Mucosa of descending colon (tissue), 3 donors: ENCODE measurements at regions not wholly inside any gene's neighbourhood (a gene's known extent, or its start where the extent isn't known, plus 50 kb on each side); places are given as distances from the start of the nearest gene placed in this dataset.

Experiments
- ATAC-seq: fragments of 200-7000 bp; cut with Tn5 transposase; one replicate; pipeline ENCODE4 v1.9.1; 2020; ENCODE audit warnings: mild to moderate bottlenecking, moderate library complexity
- DNase-seq, 3 donors: peaks; one replicate each; pipeline ENCODE4 v3.0.0-alpha.2; 2020
- H3K36me3 ChIP-seq: fragments of 200-600 bp; one replicate; pipeline ENCODE4 v1.8.0; 2021; ENCODE audit warnings: low read depth, mild to moderate bottlenecking
- H3K4me1 ChIP-seq: fragments of 200-600 bp; one replicate; pipeline ENCODE4 v1.8.0; 2021; ENCODE audit warnings: low read depth, mild to moderate bottlenecking
- H3K4me3 ChIP-seq: fragments of 200-600 bp; one replicate; pipeline ENCODE4 v1.8.0; 2021; ENCODE audit warnings: mild to moderate bottlenecking
- H3K9me3 ChIP-seq: fragments of 200-600 bp; one replicate; pipeline ENCODE4 v1.8.0; 2021; ENCODE audit warnings: mild to moderate bottlenecking
- CTCF ChIP-seq: fragments of 200-600 bp; IDR thresholded peaks from one replicate; pipeline ENCODE4 v1.8.0; 2022; ENCODE audit warnings: antibody characterized with exemption, mild to moderate bottlenecking
- intact Hi-C, 2 donors: fragments of 100-400 bp; cut with DNase I in 1 of 2; cut with micrococcal nuclease in 1 of 2; formaldehyde crosslinking; loops; one replicate each; pipeline versions ENCODE4 v1.11.0 to v1.11.1; 2022; cut with DNase I, micrococcal nuclease
- donor health status: DM: no; HTN: no; CAD: no; lungs with moderate emphysema.
- donor health status: DM: no; HTN: no; CAD: no.
- donor health status: DM: no; HTN: yes; CAD: no.

- ATAC-seq = no peak
- intact Hi-C loops = no loop called here
- H3K36me3 ChIP-seq = no peaks in the 10 kb centered on the region
- TF ChIP-seq CTCF = no peak
- H3K4me3 ChIP-seq = no peak overlapping the region
- DNase-seq = no peak
- H3K9me3 ChIP-seq = no peaks in the 10 kb centered on the region
- H3K4me1 ChIP-seq = peaks cover 5% of the 10 kb centered on the region
Observed at GRCh38 chr2:207252979-207253645, 87.4 kb upstream of the KLF7 start.

- no peak for DNase-seq
- Histone ChIP-seq H3K4me1 (peaks cover 12% of the 10 kb centered on the region), H3K36me3 (no peaks in the 10 kb centered on the region), H3K9me3 (no peaks in the 10 kb centered on the region), H3K4me3 (no peak overlapping the region)
- intact Hi-C loops = no loop called here
- no peak for TF ChIP-seq CTCF
- no peak for ATAC-seq
Observed at GRCh38 chr2:207253666-207254345, 88.1 kb upstream of the KLF7 start.

- TF ChIP-seq CTCF = no peak
- ATAC-seq = no peak
- no peaks in the 10 kb centered on the region for H3K36me3 ChIP-seq
- peaks cover 17% of the 10 kb centered on the region for H3K4me1 ChIP-seq
- intact Hi-C loops = no loop called here
- no peak for DNase-seq
- H3K9me3 ChIP-seq = no peaks in the 10 kb centered on the region
- H3K4me3 ChIP-seq = no peak overlapping the region
Observed at GRCh38 chr2:207254591-207255464, 89.1 kb upstream of the KLF7 start.

- Histone ChIP-seq H3K9me3 (no peaks in the 10 kb centered on the region), H3K4me3 (no peak overlapping the region), H3K4me1 (peaks cover 17% of the 10 kb centered on the region), H3K36me3 (no peaks in the 10 kb centered on the region)
- intact Hi-C loops = no loop called here
- DNase-seq (no peak), ATAC-seq (no peak)
- no peak for TF ChIP-seq CTCF
Observed at GRCh38 chr2:207255565-207256470, 90.1 kb upstream of the KLF7 start.
